COLO668 (cell line): ENCODE measurements at regions not wholly inside any gene's neighbourhood (a gene's known extent, or its start where the extent isn't known, plus 50 kb on each side); places are given as distances from the start of the nearest gene placed in this dataset.

ENCODE experiments used
- DNase-seq: peaks from one replicate; lab custom pipeline; 2025; ENCODE audit not compliant: unreplicated experiment; lab: John Stamatoyannopoulos, UW

GRCh38 chr5:54746777-54747398, 229.3 kb downstream of the SNX18 start:
- no peak for DNase-seq

GRCh38 chr5:54746346-54746745, 228.8 kb downstream of the SNX18 start:
- DNase-seq: no peak

GRCh38 chr5:54745599-54745998, 228.0 kb downstream of the SNX18 start:
- no peak for DNase-seq

DNA sequence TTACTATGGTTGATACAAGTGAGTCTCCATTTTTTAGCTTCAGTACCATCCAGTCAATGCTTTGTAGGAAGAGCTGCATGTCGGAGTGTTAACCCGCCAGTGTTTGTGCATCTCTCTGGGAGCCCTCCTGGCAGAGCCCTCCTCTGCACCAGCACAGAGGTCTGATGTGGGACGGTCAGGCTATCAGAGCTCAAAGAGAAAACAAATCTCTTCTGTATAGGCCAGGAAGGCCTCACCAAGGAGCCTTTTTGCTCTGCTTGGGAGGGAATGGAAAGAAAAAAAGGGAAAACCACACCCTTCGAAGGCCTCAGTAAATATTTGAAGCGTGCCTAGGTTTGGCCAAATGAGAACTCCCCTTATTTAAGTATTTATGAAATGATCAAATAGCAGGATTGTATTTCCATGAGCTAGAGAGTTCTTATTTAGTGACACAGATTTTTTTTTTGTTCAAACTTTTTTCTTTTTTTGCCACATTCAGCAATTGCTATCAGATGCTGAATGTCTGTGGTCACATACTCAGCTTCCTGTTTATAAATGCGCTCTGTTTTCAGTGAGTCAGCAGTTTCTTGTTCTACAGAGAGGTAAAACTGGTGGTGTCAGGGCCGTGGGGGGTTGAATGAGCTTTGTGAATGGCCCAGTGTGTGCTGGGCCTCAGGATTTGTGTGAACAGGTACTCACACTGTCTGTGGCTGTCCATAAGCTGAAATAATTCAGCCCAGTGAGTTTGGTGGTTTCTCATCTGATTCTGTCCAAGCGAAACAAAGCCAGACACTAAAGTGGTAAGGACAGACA, 226.6 kb downstream of the SNX18 start:
- no peak for DNase-seq

DNA sequence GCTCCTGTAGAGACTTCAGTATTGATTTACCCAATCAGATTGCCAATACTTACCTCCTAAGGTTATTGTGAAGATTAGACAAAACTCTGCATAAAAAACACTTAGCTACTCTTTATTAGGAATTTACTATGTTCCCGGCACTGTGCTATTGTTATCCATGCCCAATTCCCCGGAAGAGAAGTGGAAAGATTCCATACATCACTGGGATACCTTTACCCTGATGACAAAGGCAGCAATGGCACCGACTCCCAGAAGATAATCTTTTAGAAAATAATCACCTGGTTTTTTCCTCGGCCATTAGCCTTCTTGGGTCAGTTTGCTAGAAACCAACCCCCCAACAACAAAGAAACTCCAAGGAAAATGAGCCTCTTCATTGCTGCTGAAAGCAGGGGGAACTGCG, 226.0 kb downstream of the SNX18 start:
- DNase-seq: no peak

GRCh38 chr5:54742417-54742891, 224.9 kb downstream of the SNX18 start:
- DNase-seq: no peak

- no peak for DNase-seq
Observed at GRCh38 chr5:54741711-54742110, 224.2 kb downstream of the SNX18 start.

- no peak for DNase-seq
Observed at GRCh38 chr5:54740141-54740540, 222.6 kb downstream of the SNX18 start.

DNA sequence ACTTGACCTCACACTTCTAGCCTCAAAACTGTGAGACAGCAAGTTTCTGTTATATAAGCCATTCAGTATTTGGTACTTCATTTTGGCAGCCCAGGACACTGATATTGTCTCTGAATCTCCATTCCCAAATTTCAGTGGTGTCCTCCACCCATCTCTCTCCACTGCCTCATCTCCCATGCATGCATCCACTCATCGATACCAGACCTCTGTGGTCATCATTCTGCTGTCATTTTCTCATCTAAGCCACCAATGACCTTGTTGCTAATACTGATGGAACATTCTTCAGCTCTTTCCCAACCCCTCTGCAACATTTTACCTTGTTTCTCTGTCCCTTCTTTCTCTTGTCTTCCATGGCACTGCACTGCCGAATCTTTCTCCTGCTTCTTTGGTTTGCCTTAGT, 221.8 kb downstream of the SNX18 start:
- DNase-seq: no peak

DNA sequence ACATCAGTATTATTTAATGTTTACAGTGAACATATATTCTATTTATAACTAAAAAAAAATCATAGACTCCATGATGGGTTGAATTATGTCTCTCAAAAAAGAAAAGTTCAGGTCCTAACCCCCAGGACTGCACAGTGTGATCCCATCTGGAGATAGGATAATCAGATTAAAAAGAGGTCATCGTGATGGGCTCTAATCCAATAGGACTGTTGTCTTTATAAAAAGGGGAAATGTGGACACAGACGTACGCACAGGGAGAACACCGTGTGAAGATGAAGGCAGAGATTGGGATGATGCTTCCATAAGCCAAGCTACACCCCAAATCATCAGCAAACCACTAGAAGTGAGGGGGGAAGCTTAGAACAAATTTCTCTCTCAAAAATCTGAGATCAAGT, 221.4 kb downstream of the SNX18 start:
- no peak for DNase-seq

DNA sequence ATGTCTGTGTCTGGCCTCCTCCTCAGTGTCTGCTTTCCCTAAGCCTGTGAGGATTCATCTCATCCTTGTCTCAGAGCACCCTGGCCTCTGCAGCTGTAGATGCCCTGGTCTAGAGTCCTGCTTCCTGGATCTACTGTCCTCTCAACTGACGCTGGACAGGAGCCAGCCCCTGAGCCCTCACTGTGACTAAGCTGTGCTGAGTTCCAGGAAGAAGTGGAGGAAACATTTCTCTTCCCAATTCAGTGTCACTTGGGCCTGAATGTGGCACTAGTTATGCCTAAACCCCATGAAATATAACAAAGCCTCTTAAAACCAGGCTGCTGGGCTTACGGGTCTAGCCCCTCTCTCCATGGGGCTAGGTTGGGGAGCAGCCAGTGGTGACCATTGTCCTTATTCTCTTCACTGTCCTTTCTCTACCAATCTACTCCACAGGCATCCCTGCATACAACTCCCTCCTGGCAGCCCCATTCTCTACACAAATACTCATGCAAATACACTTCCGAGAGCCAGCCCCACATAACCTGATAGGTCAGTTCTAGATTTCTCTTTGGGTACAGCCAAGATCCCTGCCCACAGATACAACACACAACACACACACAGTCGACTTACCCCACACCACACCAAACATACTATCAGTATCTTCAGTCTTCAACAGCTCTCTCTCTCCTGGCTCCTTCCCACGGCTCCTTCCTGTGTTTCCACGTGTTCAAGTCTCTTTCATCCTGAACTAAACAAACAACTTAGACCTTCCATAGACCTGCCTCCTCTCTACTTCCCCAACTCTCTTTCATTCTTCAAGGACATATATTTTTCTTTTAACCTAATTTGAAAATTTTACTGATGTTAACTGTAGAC, 220.8 kb downstream of the SNX18 start:
- DNase-seq: no peak

- no peak for DNase-seq
Observed at GRCh38 chr5:54736003-54736797, 218.6 kb downstream of the SNX18 start.

GRCh38 chr5:54733101-54733500, 215.5 kb downstream of the SNX18 start:
- DNase-seq: no peak

GRCh38 chr5:54732108-54732507, 214.5 kb downstream of the SNX18 start:
- DNase-seq: no peak

DNA sequence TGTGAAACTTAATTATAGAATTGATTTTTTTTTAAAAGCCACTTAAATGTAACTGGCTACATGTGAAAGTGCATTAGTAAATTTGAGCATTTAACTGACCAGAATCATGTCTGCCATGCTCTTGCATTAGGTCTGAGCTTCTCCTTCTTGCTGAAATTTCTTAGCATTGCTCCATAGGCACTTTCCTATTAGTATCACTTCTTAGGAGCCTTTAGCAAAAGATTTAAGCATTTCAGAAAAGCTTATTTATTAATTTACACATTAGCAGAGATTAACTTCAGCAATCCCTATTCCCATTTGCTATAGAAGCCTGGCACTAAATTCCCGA, 211.0 kb downstream of the SNX18 start:
- DNase-seq: no peak

DNA sequence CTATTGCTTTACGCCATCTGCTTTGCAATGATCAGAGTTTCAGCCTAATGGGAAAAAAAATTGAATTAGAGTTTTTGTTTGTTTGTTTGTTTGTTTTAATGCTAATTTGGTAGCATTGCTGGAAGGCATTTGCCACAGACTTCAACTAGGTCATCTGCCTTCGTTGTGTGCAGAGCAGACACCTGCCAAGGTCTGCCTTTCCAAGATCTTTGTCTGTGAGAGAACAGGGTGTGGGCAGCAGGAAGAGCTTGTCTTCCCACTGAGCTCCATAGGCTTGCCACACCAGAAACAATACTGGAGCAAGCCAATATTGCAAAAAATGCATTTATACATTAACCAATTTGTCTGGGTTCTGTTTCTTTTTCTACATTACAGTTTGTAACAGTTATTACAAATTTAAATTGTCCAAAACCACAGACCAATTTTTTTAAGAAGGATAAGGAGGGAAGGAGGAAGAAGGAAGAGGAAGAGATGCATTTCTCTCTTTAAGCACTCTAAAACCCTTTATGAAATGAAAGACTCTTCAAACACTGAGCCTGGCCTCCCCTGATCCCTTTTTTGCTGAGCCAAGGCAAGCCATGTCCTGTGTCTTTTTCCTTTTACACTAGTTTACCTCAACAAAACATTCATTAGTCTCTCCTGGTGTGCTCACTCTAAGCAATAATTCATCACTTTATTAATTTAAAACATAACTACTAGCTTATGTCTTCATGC, 210.5 kb downstream of the SNX18 start:
- no peak for DNase-seq

GRCh38 chr5:54725391-54726280, 208.1 kb downstream of the SNX18 start:
- no peak for DNase-seq

GRCh38 chr5:54722846-54723433, 205.4 kb downstream of the SNX18 start:
- DNase-seq: no peak
